Stromal cell of bone marrow (primary cell): ENCODE measurements at regions not wholly inside any gene's neighbourhood (a gene's known extent, or its start where the extent isn't known, plus 50 kb on each side); places are given as distances from the start of the nearest gene placed in this dataset.

Experiments used
- DNase-seq: peaks from one replicate; pipeline ENCODE4 v3.0.0-alpha.2; 2012; ENCODE audit warnings: low read depth

- DNase-seq, result no peak
These were observed 95.0 kb downstream of the TEX35 start for GRCh38 chr1:178607718-178608408.

- peak; percentile 83 for DNase-seq
These were observed 96.1 kb downstream of the TEX35 start for GRCh38 chr1:178609015-178609414.

GRCh38 chr1:178610690-178611410, 97.9 kb downstream of the TEX35 start:
- peak; percentile 73 for DNase-seq

- DNase-seq, result no peak
These were observed 99.4 kb downstream of the TEX35 start for GRCh38 chr1:178612261-178612660.

GRCh38 chr1:178613271-178613945, 100.5 kb downstream of the TEX35 start:
- no peak for DNase-seq

- no peak for DNase-seq
These were observed 101.4 kb downstream of the TEX35 start for GRCh38 chr1:178614286-178614685.

GRCh38 chr1:178619042-178619927, 105.8 kb upstream of the RALGPS2 start:
- DNase-seq, result no peak

- DNase-seq, result no peak
These were observed 104.2 kb upstream of the RALGPS2 start for GRCh38 chr1:178620584-178621475.

- no peak for DNase-seq
These were observed 103.2 kb upstream of the RALGPS2 start for GRCh38 chr1:178621822-178622221.

- DNase-seq, result no peak
These were observed 99.3 kb upstream of the RALGPS2 start for GRCh38 chr1:178625695-178626094.

GRCh38 chr1:178627037-178627436, 98.0 kb upstream of the RALGPS2 start:
- DNase-seq, result no peak

GRCh38 chr1:178628637-178629251, 96.3 kb upstream of the RALGPS2 start:
- DNase-seq, result no peak

GRCh38 chr1:178629252-178630154, 95.5 kb upstream of the RALGPS2 start:
- peak; percentile 79 for DNase-seq

GRCh38 chr1:178630417-178630816, 94.6 kb upstream of the RALGPS2 start:
- DNase-seq, result no peak

- peak; percentile 66 for DNase-seq
These were observed 92.4 kb upstream of the RALGPS2 start for GRCh38 chr1:178632653-178633052.

- DNase-seq, result peak; percentile 36
These were observed 92.0 kb upstream of the RALGPS2 start for GRCh38 chr1:178633056-178633455.

- no peak for DNase-seq
These were observed 90.6 kb upstream of the RALGPS2 start for GRCh38 chr1:178634445-178634844.

- no peak for DNase-seq
These were observed 87.2 kb upstream of the RALGPS2 start for GRCh38 chr1:178637841-178638240.

- DNase-seq, result peak; percentile 65
These were observed 85.7 kb upstream of the RALGPS2 start for GRCh38 chr1:178639326-178639725.
